ENCODE measurements at regions not wholly inside any gene's neighbourhood (a gene's known extent, or its start where the extent isn't known, plus 50 kb on each side); places are given as distances from the start of the nearest gene placed in this dataset.

DNA sequence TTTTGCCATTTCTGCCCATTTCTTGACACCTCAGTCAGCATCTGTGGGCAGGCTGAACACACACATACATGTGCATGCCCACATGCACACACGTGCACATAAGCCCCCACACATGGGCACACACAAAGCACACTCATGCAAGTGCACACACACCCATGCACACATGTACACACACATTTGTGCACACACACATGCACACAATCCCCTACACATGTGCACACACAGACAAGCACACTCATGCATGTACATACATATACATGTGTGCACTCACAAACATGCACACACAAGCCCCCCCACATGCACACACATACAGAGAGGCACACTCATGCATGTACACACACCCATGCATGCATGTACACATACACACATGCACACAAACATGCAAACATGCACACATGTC is 83.5 kb upstream of the ACTRT2 start:
- ChIA-PET POLR2A (no interaction called here), CTCF (no interaction called here)
- Mint-ChIP-seq H3K4me3 (no peak overlapping the region), H3K36me3 (ENCODE audit: low read depth) (no peaks in the 10 kb centered on the region), H3K9me3 (peaks cover 3% of the 10 kb centered on the region), H3K4me1 (ENCODE audit: low read depth) (no peaks in the 10 kb centered on the region), H3K27ac (no peak overlapping the region), H3K27me3 (no peaks in the 10 kb centered on the region)
- TF ChIP-seq, protein P1, sequence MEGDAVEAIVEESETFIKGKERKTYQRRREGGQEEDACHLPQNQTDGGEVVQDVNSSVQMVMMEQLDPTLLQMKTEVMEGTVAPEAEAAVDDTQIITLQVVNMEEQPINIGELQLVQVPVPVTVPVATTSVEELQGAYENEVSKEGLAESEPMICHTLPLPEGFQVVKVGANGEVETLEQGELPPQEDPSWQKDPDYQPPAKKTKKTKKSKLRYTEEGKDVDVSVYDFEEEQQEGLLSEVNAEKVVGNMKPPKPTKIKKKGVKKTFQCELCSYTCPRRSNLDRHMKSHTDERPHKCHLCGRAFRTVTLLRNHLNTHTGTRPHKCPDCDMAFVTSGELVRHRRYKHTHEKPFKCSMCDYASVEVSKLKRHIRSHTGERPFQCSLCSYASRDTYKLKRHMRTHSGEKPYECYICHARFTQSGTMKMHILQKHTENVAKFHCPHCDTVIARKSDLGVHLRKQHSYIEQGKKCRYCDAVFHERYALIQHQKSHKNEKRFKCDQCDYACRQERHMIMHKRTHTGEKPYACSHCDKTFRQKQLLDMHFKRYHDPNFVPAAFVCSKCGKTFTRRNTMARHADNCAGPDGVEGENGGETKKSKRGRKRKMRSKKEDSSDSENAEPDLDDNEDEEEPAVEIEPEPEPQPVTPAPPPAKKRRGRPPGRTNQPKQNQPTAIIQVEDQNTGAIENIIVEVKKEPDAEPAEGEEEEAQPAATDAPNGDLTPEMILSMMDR (IDR thresholded peaks at IDR 0.05): no peak
- DNase-seq (no peak), ATAC-seq (no peak)
- intact Hi-C loops (cut with micrococcal nuclease): no loop called here

DNA sequence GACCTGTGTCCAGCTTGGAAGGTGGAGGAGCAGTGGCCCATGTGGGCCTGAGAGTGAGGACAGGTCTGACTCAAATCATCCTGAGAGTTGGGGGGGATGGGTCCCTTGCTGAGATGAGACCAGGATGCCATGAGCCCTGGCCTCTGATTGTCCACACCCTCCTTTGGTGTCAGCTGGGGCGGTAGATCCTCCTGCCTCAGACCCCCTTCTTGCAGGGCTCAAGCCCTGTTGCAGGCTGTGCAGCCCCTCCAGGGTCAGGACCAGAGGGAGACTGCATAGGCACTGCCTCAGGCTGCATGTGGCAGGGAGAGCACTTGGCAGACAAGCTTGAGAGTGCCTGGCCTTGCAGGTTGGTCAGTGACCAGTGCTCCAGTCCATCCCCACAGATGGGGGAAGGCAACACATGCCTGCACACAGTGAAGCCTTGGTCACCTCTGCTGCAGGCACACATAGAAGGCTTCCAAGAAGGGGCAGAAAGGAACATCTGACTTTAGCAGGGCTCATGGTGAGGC is 82.2 kb upstream of the ACTRT2 start:
- ATAC-seq (no peak), DNase-seq (no peak)
- Mint-ChIP-seq H3K27ac (no peak overlapping the region), H3K36me3 (ENCODE audit: low read depth) (no peaks in the 10 kb centered on the region), H3K4me1 (ENCODE audit: low read depth) (no peaks in the 10 kb centered on the region), H3K27me3 (no peaks in the 10 kb centered on the region), H3K9me3 (peaks cover 3% of the 10 kb centered on the region), H3K4me3 (no peak overlapping the region)
- intact Hi-C loops (cut with micrococcal nuclease): no loop called here
- CTCF ChIA-PET: no interaction called here
- POLR2A ChIA-PET: no interaction called here
- TF ChIP-seq, protein P1 (IDR thresholded peaks at IDR 0.05): no peak

DNA sequence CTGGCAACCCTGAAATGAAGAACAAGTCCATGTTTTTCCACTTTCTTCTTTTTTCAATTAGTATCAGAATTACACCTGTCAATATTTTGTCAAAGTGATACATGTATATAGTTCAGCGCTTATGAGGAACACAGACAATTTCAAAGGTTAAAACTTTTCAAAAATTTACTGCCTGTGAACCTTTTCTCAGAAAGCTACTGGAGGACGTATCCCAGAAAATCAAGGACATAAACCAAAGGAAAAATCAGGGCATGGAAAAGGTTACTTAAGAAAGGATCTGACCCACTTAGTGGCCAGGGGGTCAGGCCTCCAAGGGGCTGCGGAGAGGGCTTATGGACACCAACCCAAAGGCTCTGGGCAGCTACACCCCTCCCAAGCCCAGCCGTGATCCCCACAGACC is 81.1 kb upstream of the ACTRT2 start:
- TF ChIP-seq, protein P1 (IDR thresholded peaks at IDR 0.05): no peak
- Mint-ChIP-seq H3K9me3 (peaks cover 3% of the 10 kb centered on the region), H3K27ac (no peak overlapping the region), H3K4me1 (ENCODE audit: low read depth) (no peaks in the 10 kb centered on the region), H3K27me3 (no peaks in the 10 kb centered on the region), H3K36me3 (ENCODE audit: low read depth) (no peaks in the 10 kb centered on the region), H3K4me3 (no peak overlapping the region)
- intact Hi-C loops (cut with micrococcal nuclease): no loop called here
- ChIA-PET CTCF (no interaction called here), POLR2A (no interaction called here)
- no peak for ATAC-seq
- no peak for DNase-seq

DNA sequence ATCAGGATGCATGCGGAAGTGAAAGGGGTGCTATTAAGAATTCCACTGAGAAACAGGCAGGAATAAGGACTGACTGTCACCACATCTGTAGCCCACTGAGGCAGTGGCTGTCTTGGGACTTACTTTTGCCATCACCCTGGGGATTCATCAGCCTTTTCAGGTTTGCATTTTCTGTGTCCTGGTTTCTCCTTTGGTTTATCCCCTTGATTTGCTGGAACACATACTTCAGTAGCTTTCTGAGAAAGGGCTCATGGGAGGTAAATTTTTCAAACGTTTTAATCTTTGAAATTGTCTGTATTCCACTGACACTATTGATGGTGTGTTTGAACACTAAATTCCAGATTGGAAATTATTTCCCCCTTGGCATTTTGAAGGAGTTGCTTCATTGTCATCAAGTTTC is 80.2 kb upstream of the ACTRT2 start:
- no peaks in the 10 kb centered on the region for H3K36me3 Mint-ChIP-seq (ENCODE audit: low read depth)
- H3K27ac Mint-ChIP-seq: no peak overlapping the region
- no peaks in the 10 kb centered on the region for H3K27me3 Mint-ChIP-seq
- ATAC-seq: no peak
- no peak overlapping the region for H3K4me3 Mint-ChIP-seq
- H3K9me3 Mint-ChIP-seq: peaks cover 3% of the 10 kb centered on the region
- H3K4me1 Mint-ChIP-seq (ENCODE audit: low read depth): no peaks in the 10 kb centered on the region
- ChIA-PET CTCF (no interaction called here), POLR2A (no interaction called here)
- TF ChIP-seq, protein P1 (IDR thresholded peaks at IDR 0.05): no peak
- DNase-seq: no peak
- intact Hi-C loops (cut with micrococcal nuclease): no loop called here

DNA sequence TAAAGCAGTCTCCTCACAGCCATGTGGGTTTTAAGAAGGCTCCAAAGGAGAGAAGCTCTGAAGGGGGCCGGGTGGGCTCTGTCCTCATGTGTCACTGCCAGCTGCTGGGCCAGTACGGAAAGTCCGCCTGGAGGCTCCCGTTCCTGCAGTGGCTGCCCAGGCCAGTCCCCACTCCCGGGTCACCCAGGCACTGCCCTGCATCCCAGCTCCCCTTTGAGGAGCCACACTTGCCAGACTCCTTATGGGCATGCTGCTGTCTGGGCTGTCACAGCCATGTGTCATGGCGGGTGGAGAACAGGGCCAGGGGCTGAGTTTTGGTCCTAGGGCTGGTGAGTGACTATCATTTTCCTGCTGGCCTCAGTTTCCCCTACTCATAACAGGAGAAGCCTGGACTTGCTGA is 79.4 kb upstream of the ACTRT2 start:
- TF ChIP-seq, protein P1 (IDR thresholded peaks at IDR 0.05): no peak
- CTCF ChIA-PET: no interaction called here
- Mint-ChIP-seq H3K27me3 (no peaks in the 10 kb centered on the region), H3K9me3 (peaks cover 3% of the 10 kb centered on the region), H3K36me3 (ENCODE audit: low read depth) (no peaks in the 10 kb centered on the region), H3K4me3 (no peak overlapping the region), H3K27ac (no peak overlapping the region), H3K4me1 (ENCODE audit: low read depth) (no peaks in the 10 kb centered on the region)
- intact Hi-C loops (cut with micrococcal nuclease): no loop called here
- DNase-seq (no peak), ATAC-seq (no peak)
- POLR2A ChIA-PET: no interaction called here
